Mesendoderm (in vitro differentiated cells): ENCODE measurements at regions not wholly inside any gene's neighbourhood (a gene's known extent, or its start where the extent isn't known, plus 50 kb on each side); places are given as distances from the start of the nearest gene placed in this dataset.
A peak's percentile ranks its signal among the peaks of the same experiment; 100 is the strongest.
"Not testable (repeated sequence)": the region's sequence is repeated elsewhere in the genome, so short reads cannot be mapped to it uniquely, and the experiment has no call there.

Experiments
- DNase-seq: peaks from one replicate; pipeline ENCODE4 v3.0.0; 2013
- H2AK5ac ChIP-seq: 2 replicates; pipeline ENCODE4 v1.6.1; 2013; ENCODE audit warnings: low read length, inconsistent platforms
- H2BK120ac ChIP-seq: 2 replicates; pipeline ENCODE4 v1.6.1; 2013; ENCODE audit warnings: low read depth, mild to moderate bottlenecking, low read length, moderate library complexity, mixed read lengths
- H2BK15ac ChIP-seq: replicated peaks from 2 replicates; pipeline ENCODE4 v1.6.1; 2013; ENCODE audit warnings: low read depth, mild to moderate bottlenecking, moderate library complexity
- H2BK5ac ChIP-seq: 2 replicates; pipeline ENCODE4 v1.6.1; 2013; ENCODE audit warnings: low read length, inconsistent platforms
- H3K18ac ChIP-seq: 2 replicates; pipeline ENCODE4 v1.6.1; 2013; ENCODE audit warnings: mild to moderate bottlenecking, low read length, mixed read lengths
- H3K23ac ChIP-seq: one replicate; pipeline ENCODE4 v1.6.1; 2013; ENCODE audit warnings: low read length
- H3K27ac ChIP-seq: 2 replicates; pipeline ENCODE4 v1.5.1; 2013; ENCODE audit warnings: low read depth, mild to moderate bottlenecking, inconsistent platforms, low read length, moderate library complexity
- H3K27me3 ChIP-seq: 2 replicates; pipeline ENCODE4 v1.6.1; 2013; ENCODE audit warnings: low read length, control low read depth, mild to moderate bottlenecking, inconsistent platforms; ENCODE audit not compliant: insufficient read depth, poor library complexity
- H3K36me3 ChIP-seq: 2 replicates; pipeline ENCODE4 v1.6.1; 2013; ENCODE audit warnings: low read length, inconsistent platforms; ENCODE audit not compliant: control insufficient read depth, insufficient read depth
- H3K4ac ChIP-seq: one replicate; pipeline ENCODE4 v1.6.1; 2013; ENCODE audit warnings: low read depth, mild to moderate bottlenecking, low read length, moderate library complexity
- H3K4me1 ChIP-seq: 2 replicates; pipeline ENCODE4 v1.6.1; 2013; ENCODE audit warnings: low read depth, low read length, inconsistent platforms; ENCODE audit not compliant: control insufficient read depth
- H3K4me2 ChIP-seq: 2 replicates; pipeline ENCODE4 v1.6.1; 2013; ENCODE audit warnings: low read length
- H3K4me3 ChIP-seq: 2 replicates; pipeline ENCODE4 v1.5.1; 2013; ENCODE audit warnings: mild to moderate bottlenecking, low read length
- H3K56ac ChIP-seq: one replicate; pipeline ENCODE4 v1.6.1; 2013; ENCODE audit warnings: low read length
- H3K79me1 ChIP-seq: 2 replicates; pipeline ENCODE4 v1.6.1; 2013; ENCODE audit warnings: low read length, inconsistent platforms
- H3K79me2 ChIP-seq: 2 replicates; pipeline ENCODE4 v1.6.1; 2013; ENCODE audit warnings: mild to moderate bottlenecking, low read length; ENCODE audit not compliant: control insufficient read depth, insufficient read depth
- H3K9ac ChIP-seq: 2 replicates; pipeline ENCODE4 v1.6.1; 2013; ENCODE audit warnings: low read length, inconsistent platforms
- H4K5ac ChIP-seq: one replicate; pipeline ENCODE4 v1.6.1; 2013; ENCODE audit warnings: low read length
- H4K8ac ChIP-seq: one replicate; pipeline ENCODE4 v1.6.1; 2013; ENCODE audit warnings: low read depth, mild to moderate bottlenecking, control low read depth, low read length, moderate library complexity
- WGBS: extraction: QIAGEN DNeasy Blood & Tissue Kit; methylation state at CpG from one replicate; pipeline ENCODE4 v1.1.7; 2013; ENCODE audit warnings: low lambda C conversion rate, missing lambda C conversion rate; ENCODE audit not compliant: insufficient coverage; ENCODE audit errors: extremely low coverage; 5-methylcytosine and 5-hydroxymethylcytosine counted together

DNA sequence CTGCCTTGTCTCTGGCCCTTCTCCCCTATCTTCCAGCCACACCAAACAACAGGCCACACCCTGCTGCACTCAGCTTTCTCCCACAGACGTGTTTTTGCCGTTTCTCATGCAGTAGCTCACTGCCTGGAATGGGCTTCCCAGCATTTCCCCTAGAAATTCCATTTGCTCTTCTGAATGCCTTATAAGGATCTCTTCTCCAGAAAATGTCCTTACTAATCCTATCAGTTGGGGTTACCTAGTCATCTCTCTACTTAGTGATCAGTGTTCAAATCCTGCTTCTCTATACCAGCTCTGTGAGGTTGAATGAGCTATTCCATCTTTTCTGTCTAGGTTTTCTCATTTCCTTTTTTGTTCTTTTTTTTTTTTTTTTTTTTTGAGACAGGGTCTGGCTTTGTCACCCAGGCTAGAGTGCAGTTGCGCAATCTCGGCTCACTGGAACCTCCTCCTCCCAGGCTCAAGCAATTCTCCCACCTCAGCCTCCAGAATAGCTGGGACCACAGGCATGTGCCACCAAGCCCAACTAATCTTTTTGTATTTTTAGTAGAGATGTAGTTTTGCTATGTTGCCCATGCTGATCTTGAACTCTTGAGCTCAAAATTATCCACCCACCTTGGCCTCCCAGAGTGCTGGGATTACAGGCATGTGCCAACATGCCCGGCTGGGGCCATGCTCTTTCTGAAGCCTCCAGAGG lies 98.2 kb upstream of the CHD2 start:
- H3K9ac ChIP-seq, result no peak overlapping the region
- H2BK15ac ChIP-seq, result no peak overlapping the region
- peak; percentile 46 for DNase-seq
- H3K4me2 ChIP-seq, result no peak overlapping the region
- H3K79me2 ChIP-seq, result no peaks in the 10 kb centered on the region
- H3K4ac ChIP-seq, result no peak overlapping the region
- peak overlapping the region; percentile 19 for H3K27ac ChIP-seq
- no peaks in the 10 kb centered on the region for H3K27me3 ChIP-seq
- no peaks in the 10 kb centered on the region for H3K4me1 ChIP-seq
- no peak overlapping the region for H4K8ac ChIP-seq
- peak overlapping the region; percentile 49 for H3K56ac ChIP-seq
- H3K18ac ChIP-seq, result no peak overlapping the region
- no peak overlapping the region for H3K4me3 ChIP-seq
- H2AK5ac ChIP-seq, result no peak overlapping the region
- H2BK120ac ChIP-seq, result peak overlapping the region; percentile 51
- no peak overlapping the region for H4K5ac ChIP-seq
- no CpG with 5 or more reads among the region's 5 CpGs for WGBS
- H3K79me1 ChIP-seq, result no peaks in the 10 kb centered on the region
- H2BK5ac ChIP-seq, result no peak overlapping the region
- no peak overlapping the region for H3K23ac ChIP-seq
- H3K36me3 ChIP-seq, result no peaks in the 10 kb centered on the region

DNA sequence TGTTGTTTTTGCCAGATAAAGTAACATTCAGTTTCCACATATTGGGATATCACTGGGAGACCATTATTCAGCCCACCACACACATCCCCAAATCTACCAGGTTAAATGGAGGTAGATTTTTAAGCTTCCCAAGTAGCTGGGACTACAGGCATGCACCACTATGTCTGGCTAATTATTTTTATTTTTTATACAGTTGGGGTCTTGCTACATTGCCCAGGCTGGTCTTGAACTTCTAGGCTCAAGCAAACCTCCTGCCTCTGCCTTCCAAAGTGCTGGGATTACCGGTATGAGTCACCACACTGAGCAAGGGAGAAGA lies 96.6 kb upstream of the CHD2 start:
- no peak overlapping the region for H3K27ac ChIP-seq
- WGBS, result no CpG with 5 or more reads among the region's 1 CpG
- no peak overlapping the region for H3K4ac ChIP-seq
- H2AK5ac ChIP-seq, result no peak overlapping the region
- no peaks in the 10 kb centered on the region for H3K79me2 ChIP-seq
- no peak overlapping the region for H3K23ac ChIP-seq
- no peak overlapping the region for H2BK120ac ChIP-seq
- H3K9ac ChIP-seq, result no peak overlapping the region
- H3K56ac ChIP-seq, result no peak overlapping the region
- no peaks in the 10 kb centered on the region for H3K27me3 ChIP-seq
- no peaks in the 10 kb centered on the region for H3K36me3 ChIP-seq
- no peak overlapping the region for H3K4me3 ChIP-seq
- no peak overlapping the region for H4K8ac ChIP-seq
- H2BK5ac ChIP-seq, result no peak overlapping the region
- H4K5ac ChIP-seq, result no peak overlapping the region
- peaks cover 4% of the 10 kb centered on the region for H3K4me1 ChIP-seq
- H3K4me2 ChIP-seq, result no peak overlapping the region
- no peaks in the 10 kb centered on the region for H3K79me1 ChIP-seq
- H2BK15ac ChIP-seq, result no peak overlapping the region
- DNase-seq, result no peak
- H3K18ac ChIP-seq, result no peak overlapping the region

DNA sequence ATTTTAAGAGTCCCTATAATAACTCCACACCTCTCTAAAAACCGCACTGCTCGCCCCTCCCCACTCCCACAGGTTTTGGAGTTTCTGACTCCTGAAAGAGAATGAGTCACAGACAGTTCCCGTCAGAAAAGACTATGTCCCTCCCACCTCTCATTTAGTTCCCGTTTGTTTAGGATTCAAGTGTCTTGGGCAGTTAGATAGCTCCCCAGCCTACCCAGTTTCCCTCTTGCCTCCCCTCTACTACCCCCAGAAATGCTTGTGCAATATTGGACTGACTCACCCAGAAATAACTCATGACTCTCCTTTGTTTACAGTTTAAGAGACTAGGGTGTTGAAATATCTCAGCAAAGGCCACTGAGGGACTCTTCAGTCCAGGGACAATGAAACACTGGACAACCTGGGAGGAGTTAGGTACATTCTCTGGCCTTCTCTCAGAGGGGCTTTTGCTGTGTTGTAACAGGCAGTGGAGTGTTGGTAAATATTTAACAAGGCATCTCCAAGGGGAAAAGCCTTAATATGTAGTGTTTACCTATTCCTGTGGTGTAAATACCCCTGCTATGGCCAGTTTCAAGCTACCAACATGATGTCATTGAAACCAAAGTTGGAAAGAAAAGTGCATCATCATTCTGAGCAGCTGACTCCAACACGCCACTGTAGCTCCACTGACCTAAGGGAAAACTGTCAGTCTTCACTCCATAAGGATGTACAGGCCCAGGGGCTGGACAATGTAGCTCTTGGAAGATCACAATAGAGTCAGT lies 96.1 kb upstream of the CHD2 start:
- H3K36me3 ChIP-seq, result no peaks in the 10 kb centered on the region
- H3K27me3 ChIP-seq, result no peaks in the 10 kb centered on the region
- H3K79me2 ChIP-seq, result no peaks in the 10 kb centered on the region
- no peak overlapping the region for H3K9ac ChIP-seq
- H3K56ac ChIP-seq, result no peak overlapping the region
- no peak overlapping the region for H3K4me3 ChIP-seq
- H3K4me1 ChIP-seq, result peaks cover 4% of the 10 kb centered on the region
- no peak overlapping the region for H3K4me2 ChIP-seq
- no peak overlapping the region for H4K5ac ChIP-seq
- H4K8ac ChIP-seq, result peak overlapping the region; percentile 14
- no peak overlapping the region for H2BK15ac ChIP-seq
- no peak overlapping the region for H3K27ac ChIP-seq
- H3K18ac ChIP-seq, result no peak overlapping the region
- no peak overlapping the region for H2BK120ac ChIP-seq
- H2AK5ac ChIP-seq, result no peak overlapping the region
- DNase-seq, result peak; percentile 52
- H3K4ac ChIP-seq, result no peak overlapping the region
- no peaks in the 10 kb centered on the region for H3K79me1 ChIP-seq
- WGBS, result no CpG with 5 or more reads among the region's 5 CpGs
- no peak overlapping the region for H3K23ac ChIP-seq
- H2BK5ac ChIP-seq, result no peak overlapping the region

DNA sequence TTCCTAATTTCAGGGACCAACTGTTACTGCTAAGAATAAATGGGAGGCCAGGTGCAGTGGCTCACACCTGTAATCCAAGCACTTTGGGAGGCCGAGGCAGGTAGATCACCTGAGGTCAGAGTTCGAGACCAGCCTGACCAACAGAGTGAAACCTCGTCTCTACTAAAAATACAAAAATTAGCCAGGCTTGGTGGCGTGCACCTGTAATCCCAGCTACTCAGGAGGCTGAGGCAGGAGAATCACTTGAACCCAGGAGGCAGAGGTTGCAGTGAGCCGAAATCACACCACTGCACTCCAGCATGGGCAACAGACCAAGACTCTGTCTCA lies 95.6 kb upstream of the CHD2 start:
- H3K27ac ChIP-seq, H4K8ac ChIP-seq, H2BK15ac ChIP-seq, H3K18ac ChIP-seq, DNase-seq, H3K9ac ChIP-seq, H3K56ac ChIP-seq, H3K4ac ChIP-seq, H4K5ac ChIP-seq, H3K23ac ChIP-seq, H2BK5ac ChIP-seq, H3K36me3 ChIP-seq, H2AK5ac ChIP-seq, H3K79me2 ChIP-seq, H3K79me1 ChIP-seq, H2BK120ac ChIP-seq, H3K4me2 ChIP-seq, H3K4me3 ChIP-seq, H3K27me3 ChIP-seq, H3K4me1 ChIP-seq: not testable (repeated sequence)
- WGBS, result no CpG with 5 or more reads among the region's 5 CpGs

DNA sequence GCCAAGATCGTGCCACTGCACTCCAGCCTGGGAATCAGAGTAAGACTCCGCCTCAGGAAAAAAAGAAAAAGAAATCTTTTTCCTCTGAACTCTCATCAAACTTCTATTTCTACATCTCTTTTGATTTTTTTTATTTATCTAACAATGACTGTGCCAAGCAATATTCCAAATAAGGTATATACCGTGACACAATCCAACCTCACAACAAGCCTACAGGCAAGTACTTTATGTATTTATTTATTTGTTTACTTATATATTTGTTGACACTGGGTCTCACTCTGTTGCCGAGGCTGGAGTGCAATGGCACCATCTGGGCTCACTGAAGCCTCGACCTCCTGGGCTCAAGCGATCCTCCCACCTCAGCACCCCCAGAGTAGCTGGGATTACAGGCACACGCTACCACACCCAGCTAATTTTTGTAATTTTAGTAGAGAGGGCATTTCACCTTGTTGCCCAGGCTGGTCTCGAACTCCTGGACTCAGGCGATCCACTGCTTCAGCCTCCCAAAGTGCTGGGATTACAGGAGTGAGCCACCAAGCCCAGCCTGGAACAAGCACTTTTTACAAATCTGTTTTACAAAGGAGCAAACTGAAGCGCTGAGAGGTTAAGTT lies 94.9 kb upstream of the CHD2 start:
- Histone ChIP-seq H3K4me3 (no peak overlapping the region), H2BK15ac (no peak overlapping the region), H3K79me1 (no peaks in the 10 kb centered on the region), H2BK5ac (no peak overlapping the region), H3K18ac (no peak overlapping the region), H3K79me2 (no peaks in the 10 kb centered on the region), H3K4me1 (peaks cover 8% of the 10 kb centered on the region), H3K56ac (no peak overlapping the region), H3K4ac (no peak overlapping the region), H2BK120ac (no peak overlapping the region), H2AK5ac (no peak overlapping the region), H3K9ac (no peak overlapping the region), H4K8ac (no peak overlapping the region), H3K23ac (no peak overlapping the region), H3K27ac (no peak overlapping the region), H4K5ac (no peak overlapping the region), H3K27me3 (no peaks in the 10 kb centered on the region), H3K36me3 (no peaks in the 10 kb centered on the region), H3K4me2 (no peak overlapping the region)
- WGBS, result no CpG with 5 or more reads among the region's 10 CpGs
- no peak for DNase-seq
